ENCODE measurements at regions not wholly inside any gene's neighbourhood (a gene's known extent, or its start where the extent isn't known, plus 50 kb on each side); places are given as distances from the start of the nearest gene placed in this dataset.

GRCh38 chr5:87185838-87186237, 81.8 kb upstream of the RASA1 start:
- no peak for TF ChIP-seq CTCF (IDR thresholded peaks at IDR 0.05)
- DNase-seq (ENCODE audit: low spot score), result no peak
- no peaks in the 10 kb centered on the region for H3K27me3 ChIP-seq
- no peaks in the 10 kb centered on the region for H3K4me1 ChIP-seq
- H3K27ac ChIP-seq, result no peak overlapping the region
- no peaks in the 10 kb centered on the region for H3K9me3 ChIP-seq
- no peak overlapping the region for H3K4me3 ChIP-seq
- no peaks in the 10 kb centered on the region for H3K36me3 ChIP-seq

GRCh38 chr5:87188391-87188790, 79.3 kb upstream of the RASA1 start:
- Histone ChIP-seq H3K4me1 (no peaks in the 10 kb centered on the region), H3K9me3 (no peaks in the 10 kb centered on the region), H3K27ac (no peak overlapping the region), H3K36me3 (no peaks in the 10 kb centered on the region), H3K27me3 (no peaks in the 10 kb centered on the region), H3K4me3 (no peak overlapping the region)
- no peak for DNase-seq (ENCODE audit: low spot score)
- no peak for TF ChIP-seq CTCF (IDR thresholded peaks at IDR 0.05)

GRCh38 chr5:87190041-87190440, 77.6 kb upstream of the RASA1 start:
- H3K36me3 ChIP-seq, result no peaks in the 10 kb centered on the region

GRCh38 chr5:87190687-87191086, 77.0 kb upstream of the RASA1 start:
- Histone ChIP-seq H3K4me3 (no peak overlapping the region), H3K27ac (no peak overlapping the region), H3K36me3 (no peaks in the 10 kb centered on the region), H3K4me1 (no peaks in the 10 kb centered on the region), H3K27me3 (no peaks in the 10 kb centered on the region), H3K9me3 (no peaks in the 10 kb centered on the region)
- no peak for TF ChIP-seq CTCF (IDR thresholded peaks at IDR 0.05)
- no peak for DNase-seq (ENCODE audit: low spot score)

More at GRCh38 chr5:87190041-87190440, 77.6 kb upstream of the RASA1 start:
- Histone ChIP-seq H3K4me3 (no peak overlapping the region), H3K4me1 (no peaks in the 10 kb centered on the region), H3K27me3 (no peaks in the 10 kb centered on the region), H3K27ac (no peak overlapping the region), H3K9me3 (no peaks in the 10 kb centered on the region)
- DNase-seq (ENCODE audit: low spot score), result no peak
- TF ChIP-seq CTCF (IDR thresholded peaks at IDR 0.05), result no peak

- no peak for TF ChIP-seq CTCF (IDR thresholded peaks at IDR 0.05)
- Histone ChIP-seq H3K27me3 (no peaks in the 10 kb centered on the region), H3K4me1 (no peaks in the 10 kb centered on the region), H3K4me3 (no peak overlapping the region), H3K9me3 (no peaks in the 10 kb centered on the region), H3K36me3 (no peaks in the 10 kb centered on the region), H3K27ac (no peak overlapping the region)
- no peak for DNase-seq (ENCODE audit: low spot score)
Measured at GRCh38 chr5:87191645-87192044, 76.0 kb upstream of the RASA1 start.

- no peak for DNase-seq (ENCODE audit: low spot score)
- Histone ChIP-seq H3K4me3 (no peak overlapping the region), H3K27ac (no peak overlapping the region), H3K4me1 (no peaks in the 10 kb centered on the region), H3K27me3 (no peaks in the 10 kb centered on the region), H3K36me3 (no peaks in the 10 kb centered on the region), H3K9me3 (peaks cover 0 to 4% of the 10 kb centered on the region in 2 donors)
- no peak for TF ChIP-seq CTCF (IDR thresholded peaks at IDR 0.05)
Measured at GRCh38 chr5:87195104-87195591, 72.5 kb upstream of the RASA1 start.
